ENCODE measurements at regions not wholly inside any gene's neighbourhood (a gene's known extent, or its start where the extent isn't known, plus 50 kb on each side); places are given as distances from the start of the nearest gene placed in this dataset.

GRCh38 chr3:124409650-124410275 is 320.5 kb upstream of the UMPS start:
- peak; percentile 71 for DNase-seq (ENCODE audit: low read depth)

- DNase-seq (ENCODE audit: low read depth), result peak; percentile 32
These were observed 319.8 kb upstream of the UMPS start for GRCh38 chr3:124410471-124410870.

GRCh38 chr3:124411728-124412127 is 318.5 kb upstream of the UMPS start:
- DNase-seq (ENCODE audit: low read depth), result no peak

DNA sequence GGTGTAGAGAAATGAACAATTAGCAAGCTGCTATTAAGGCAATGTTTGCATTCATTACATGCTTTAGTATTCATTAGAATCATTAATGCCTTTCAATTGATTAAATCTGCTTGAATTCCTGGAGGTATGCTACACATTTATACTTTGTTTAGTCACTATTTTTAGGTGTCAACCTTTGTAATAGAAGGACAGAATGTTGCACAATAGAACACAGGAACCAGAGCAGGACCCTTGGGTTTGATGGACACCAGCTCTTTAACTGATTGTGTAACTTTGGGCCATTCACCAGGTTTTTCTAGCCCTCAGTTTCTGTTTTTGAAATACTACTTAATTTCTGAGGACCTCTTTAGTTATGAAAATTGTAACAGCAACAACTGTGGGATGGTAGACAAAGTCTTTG is 317.6 kb upstream of the UMPS start:
- DNase-seq (ENCODE audit: low read depth), result no peak

DNA sequence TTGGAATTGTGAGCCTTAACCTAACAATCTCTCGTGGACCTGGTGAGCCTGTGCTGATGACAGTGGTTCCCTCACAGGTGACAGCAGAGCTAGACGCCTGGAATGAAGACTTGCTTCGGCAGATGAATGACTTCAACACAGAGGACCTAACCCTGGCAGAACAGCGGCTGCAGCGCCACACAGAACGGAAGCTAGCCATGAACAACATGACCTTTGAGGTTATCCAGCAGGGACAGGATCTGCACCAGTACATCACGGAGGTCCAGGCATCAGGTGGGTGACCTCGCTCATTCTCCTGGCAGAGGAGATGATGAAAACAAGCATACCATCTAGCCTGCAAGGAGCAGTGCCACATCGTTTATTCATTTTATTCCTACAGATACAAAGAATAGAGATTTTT is 316.9 kb upstream of the UMPS start:
- no peak for DNase-seq (ENCODE audit: low read depth)

DNA sequence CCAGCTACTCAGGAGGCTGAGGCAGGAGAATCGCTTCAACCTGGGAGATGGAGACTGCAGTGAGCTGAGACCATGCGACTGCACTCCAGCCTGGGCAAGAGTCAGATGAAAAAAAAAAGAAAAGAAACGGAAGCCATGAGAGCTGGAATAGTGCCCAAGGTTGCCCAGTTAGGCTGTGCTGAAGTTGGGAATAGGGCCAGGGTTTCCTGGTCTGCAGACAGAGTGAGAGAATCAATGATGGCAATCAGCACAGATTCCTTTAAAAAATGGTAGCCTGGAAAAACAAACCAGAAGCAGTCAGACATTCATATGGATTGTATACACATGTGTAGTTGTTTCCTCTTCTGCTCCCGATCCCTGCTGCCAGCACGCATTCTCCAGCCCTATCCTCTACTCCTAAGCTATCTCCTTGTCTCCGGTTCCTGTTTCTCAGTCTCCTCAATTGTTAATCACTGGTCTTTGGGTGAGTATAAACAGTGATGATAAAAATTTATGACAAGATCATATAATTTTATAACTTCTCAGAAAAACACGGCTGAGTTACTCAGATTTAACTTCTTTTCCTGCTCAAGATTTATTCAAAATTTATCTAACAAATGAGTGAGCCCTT is 316.2 kb upstream of the UMPS start:
- no peak for DNase-seq (ENCODE audit: low read depth)

DNA sequence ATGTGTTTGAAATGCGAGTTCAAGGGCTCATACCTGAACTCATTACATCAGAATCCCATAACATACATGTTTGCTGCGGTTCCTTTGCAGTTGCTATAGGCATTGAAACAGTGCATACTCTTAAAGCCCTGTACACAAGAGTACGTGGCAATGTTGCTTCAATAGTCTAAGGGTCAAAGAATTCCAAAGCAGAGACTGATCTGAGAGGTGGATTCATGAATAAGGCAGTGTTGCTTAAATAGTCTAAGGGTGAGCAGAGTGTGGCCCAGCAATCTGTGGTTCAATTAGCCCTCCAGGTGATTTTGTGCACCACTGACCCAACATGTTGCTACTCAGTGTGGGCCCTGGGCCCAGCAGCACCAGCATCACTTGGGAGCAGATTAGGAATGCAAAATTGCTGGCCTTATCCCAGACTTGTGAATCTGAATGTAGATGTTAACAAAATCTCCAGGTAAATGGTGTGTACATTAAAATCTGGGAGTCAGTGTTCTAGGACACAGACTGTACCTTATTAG is 314.7 kb upstream of the UMPS start:
- no peak for DNase-seq (ENCODE audit: low read depth)

DNA sequence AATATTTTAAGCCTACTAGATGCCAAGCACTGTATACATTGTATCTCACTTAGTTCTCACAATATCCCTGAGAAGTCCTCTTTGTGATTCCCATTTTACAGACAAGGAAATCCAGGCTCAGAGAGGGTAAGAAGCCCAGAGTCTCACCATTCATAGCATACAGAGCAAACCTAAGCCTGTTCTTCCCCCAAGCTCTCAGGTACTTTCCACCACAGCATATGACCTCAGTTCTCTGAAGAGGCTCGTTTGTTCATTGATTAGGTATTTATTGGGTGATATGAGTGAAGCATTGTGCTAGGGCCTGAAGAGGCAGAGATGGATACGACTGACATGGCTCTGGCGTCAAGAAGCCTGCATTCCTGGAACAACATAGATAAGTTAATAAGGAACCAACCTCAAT is 310.9 kb upstream of the UMPS start:
- DNase-seq (ENCODE audit: low read depth), result no peak

- DNase-seq (ENCODE audit: low read depth), result no peak
These were observed 309.9 kb upstream of the UMPS start for GRCh38 chr3:124420392-124420791.

DNA sequence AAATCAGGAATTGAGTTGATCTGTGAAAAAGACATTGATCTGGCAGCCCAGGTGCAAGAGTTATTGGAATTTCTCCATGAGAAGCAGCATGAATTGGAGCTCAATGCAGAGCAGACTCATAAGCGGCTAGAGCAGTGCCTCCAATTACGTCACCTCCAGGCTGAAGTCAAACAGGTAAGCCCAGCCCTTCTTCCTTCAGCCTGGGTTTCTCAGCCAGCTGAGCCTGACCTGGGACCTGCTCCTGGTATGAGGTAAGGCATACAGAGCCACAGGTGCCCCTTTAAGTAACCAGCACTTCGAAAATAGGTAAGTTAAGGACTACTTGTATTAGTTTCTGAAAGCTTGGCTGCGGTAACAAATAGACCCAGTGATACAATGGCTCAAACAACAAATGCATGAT is 307.4 kb upstream of the UMPS start:
- no peak for DNase-seq (ENCODE audit: low read depth)

DNA sequence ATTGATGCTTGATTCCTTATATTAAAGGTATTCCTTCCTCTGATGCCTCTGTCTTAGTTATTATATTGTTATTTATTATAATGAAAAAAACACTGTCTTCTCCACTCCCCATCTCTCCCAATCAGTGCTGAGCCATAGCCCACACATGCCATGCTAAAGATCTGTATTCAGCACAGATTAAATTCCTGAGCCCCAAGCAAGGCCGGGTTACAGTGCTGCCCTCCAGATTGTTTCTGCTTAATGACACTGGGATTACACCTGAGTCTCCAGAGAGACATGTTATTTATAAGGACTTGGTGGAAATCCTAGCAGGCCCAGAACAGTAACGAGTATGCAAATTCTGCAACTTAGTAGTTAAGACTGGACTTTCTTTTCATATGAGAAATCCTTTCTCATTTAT is 305.9 kb upstream of the UMPS start:
- no peak for DNase-seq (ENCODE audit: low read depth)

- DNase-seq (ENCODE audit: low read depth), result no peak
These were observed 304.3 kb upstream of the UMPS start for GRCh38 chr3:124425972-124426371.

GRCh38 chr3:124428372-124429128 is 301.7 kb upstream of the UMPS start:
- peak; percentile 52 for DNase-seq (ENCODE audit: low read depth)

DNA sequence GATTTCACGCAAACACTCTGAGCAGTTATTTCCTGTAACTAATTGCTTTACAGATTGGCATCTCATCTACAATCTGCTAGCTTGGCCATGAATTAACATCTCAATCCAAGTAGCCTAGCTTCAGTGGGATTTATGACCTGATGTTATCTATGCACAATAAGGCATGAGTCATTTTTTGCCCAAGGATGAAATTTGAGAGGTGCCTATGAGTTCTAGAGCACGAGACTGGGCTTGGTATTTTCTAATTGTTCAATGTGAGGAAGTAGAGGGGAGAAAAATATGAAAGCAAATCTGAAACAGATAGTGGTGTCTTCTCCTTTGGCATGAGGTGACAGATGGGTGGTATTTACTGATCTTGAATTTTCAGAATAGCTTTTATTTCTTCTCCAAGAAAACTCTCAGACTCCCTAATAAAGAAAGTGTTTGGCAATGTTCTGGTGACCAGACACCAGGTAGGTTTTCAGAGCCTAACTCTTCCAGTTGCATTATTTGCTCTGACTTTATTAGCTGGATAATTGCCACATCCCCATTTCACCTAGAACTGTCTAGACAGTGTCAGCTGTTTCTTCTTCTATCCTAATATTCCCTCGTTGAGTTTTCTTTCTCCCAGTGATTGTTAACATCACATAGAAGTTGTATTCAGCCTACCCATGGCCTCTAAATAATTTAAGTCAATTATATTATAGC is 301.0 kb upstream of the UMPS start:
- DNase-seq (ENCODE audit: low read depth), result peak; percentile 83

- no peak for DNase-seq (ENCODE audit: low read depth)
These were observed 298.8 kb upstream of the UMPS start for GRCh38 chr3:124431331-124431994.

DNA sequence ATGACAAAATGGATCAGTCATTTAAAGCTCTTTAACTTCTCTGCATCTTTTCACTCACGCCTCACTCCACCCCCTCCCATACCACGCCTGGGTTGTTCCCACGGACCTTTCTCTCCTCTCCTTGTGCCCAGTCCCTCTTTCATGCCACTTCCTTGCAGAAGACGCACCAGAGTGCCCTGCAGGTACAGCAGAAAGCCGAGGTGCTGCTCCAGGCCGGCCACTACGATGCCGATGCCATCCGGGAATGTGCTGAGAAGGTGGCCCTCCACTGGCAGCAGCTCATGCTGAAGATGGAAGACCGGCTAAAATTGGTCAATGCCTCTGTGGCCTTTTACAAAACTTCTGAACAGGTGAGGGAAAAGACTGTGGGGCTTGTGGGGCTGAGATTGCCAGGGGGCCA is 296.1 kb upstream of the UMPS start:
- DNase-seq (ENCODE audit: low read depth), result no peak

- no peak for DNase-seq (ENCODE audit: low read depth)
These were observed 294.8 kb upstream of the UMPS start for GRCh38 chr3:124435467-124435866.

DNA sequence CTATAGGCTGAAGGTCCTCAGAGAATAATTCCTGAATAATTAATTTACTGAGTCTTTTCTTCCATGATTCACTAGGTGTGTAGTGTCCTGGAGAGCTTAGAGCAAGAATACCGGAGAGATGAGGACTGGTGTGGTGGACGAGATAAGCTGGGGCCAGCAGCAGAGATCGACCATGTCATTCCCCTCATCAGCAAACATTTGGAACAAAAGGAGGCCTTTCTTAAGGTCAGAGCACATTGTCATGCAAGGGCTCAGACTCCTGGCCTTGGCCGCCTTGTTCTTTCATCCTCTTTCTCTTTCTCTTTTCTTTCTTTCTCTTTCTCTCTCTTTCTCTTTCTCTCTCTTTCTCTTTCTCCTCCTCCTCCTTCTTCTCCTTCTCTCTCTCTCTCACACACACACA is 291.4 kb upstream of the UMPS start:
- no peak for DNase-seq (ENCODE audit: low read depth)

DNA sequence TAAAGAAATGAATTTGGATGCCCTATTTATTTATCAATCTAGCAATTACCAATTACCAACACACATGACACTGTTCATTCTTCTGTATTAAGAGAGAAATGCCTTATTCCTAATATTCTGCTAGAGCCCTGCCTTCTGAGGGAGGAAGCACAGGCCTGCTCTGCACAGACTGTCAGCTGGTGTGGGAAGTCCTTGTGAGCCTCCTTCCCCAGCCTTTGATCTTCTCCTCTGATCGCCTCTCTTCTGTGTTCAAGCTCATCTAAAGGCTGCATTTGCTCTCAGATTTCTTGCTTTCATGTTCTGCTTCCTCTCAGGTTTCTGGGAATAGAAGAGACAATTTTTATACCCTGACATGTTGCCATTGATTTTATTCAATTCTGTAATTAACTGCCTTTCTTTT is 290.6 kb upstream of the UMPS start:
- no peak for DNase-seq (ENCODE audit: low read depth)

DNA sequence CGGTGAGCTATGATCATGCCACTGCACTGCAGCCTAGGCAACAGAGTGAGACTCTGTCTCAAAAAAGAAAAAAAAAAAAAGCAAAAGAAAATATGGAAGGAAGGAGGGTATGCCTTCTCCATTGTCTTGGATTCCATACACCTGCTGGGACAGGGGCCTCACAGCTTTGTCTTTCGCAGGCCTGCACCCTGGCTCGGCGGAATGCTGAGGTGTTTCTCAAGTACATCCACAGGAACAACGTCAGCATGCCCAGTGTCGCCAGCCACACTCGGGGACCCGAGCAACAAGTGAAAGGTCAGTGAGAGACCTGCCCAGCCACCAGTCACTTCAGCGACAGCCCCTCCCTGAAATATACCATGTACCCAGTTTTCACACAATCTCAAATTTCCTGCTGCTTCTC is 288.5 kb upstream of the UMPS start:
- DNase-seq (ENCODE audit: low read depth), result no peak

DNA sequence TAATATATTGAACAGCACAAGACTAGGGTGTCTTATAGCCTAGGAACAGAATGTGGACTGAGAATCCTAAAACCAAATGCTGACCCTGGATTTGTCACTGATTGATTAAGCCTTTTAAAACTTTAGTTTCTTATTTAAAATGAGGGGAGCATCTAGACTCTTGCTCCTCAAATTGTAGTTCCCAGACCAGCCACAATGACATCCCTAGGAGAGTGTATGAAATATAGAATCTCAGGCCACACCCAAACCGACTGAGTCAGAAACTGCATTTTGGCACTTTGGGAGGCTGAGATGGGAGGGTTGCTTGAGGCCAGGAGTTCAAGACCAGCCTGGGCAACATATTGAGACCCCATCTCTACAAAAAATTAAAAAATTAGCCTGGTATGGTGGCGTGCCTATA is 287.8 kb upstream of the UMPS start:
- DNase-seq (ENCODE audit: low read depth), result peak; percentile 13

DNA sequence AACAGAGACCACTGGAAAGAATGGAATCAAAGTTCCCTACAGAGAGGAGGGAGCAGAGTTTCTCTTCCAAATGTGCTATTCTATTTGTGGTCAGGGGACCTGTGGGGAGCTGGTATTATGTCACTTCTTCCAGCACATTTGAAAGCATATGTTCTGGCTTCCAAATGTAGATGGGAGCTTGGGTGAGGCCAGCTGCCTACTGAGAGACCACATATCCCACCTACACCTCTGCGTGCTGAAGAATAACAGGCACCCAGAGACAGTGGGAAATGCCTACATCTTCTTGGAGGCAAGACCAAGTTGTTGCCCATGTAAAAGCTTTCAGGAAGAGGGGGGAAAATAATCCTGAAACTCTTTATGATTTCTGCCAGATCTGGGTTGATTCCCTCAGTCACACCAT is 286.8 kb upstream of the UMPS start:
- DNase-seq (ENCODE audit: low read depth), result no peak
